Liver (tissue), 8 donors: ENCODE measurements at regions not wholly inside any gene's neighbourhood (a gene's known extent, or its start where the extent isn't known, plus 50 kb on each side); places are given as distances from the start of the nearest gene placed in this dataset.

ENCODE experiments used
- DNase-seq: peaks from one replicate; pipeline ENCODE4 v3.0.0-alpha.2; 2017; ENCODE audit warnings: low spot score
- H3K27ac ChIP-seq, 2 donors: one replicate each; pipeline ENCODE4 v1.7.0; 2013; ENCODE audit warnings: inconsistent platforms in 2 of 2, low read length in 2 of 2, control low read depth in 1 of 2, low read depth in 1 of 2, mild to moderate bottlenecking in 1 of 2
- H3K27me3 ChIP-seq, 4 donors: one replicate each; pipeline versions ENCODE4 v1.6.1 to v1.7.0; 2013; ENCODE audit warnings: low read length in 3 of 4, inconsistent platforms in 1 of 4, mild to moderate bottlenecking in 1 of 4, moderate library complexity in 1 of 4; ENCODE audit not compliant: control insufficient read depth in 4 of 4, insufficient read depth in 4 of 4
- H3K36me3 ChIP-seq, 4 donors: one replicate each; pipeline versions ENCODE4 v1.6.1 to v1.7.0; 2013; ENCODE audit warnings: low read length in 3 of 4, mild to moderate bottlenecking in 3 of 4, low read depth in 1 of 4, moderate library complexity in 1 of 4; ENCODE audit not compliant: control insufficient read depth in 4 of 4, insufficient read depth in 3 of 4
- H3K4me1 ChIP-seq, 4 donors: one replicate each; pipeline versions ENCODE4 v1.6.1 to v1.7.0; 2013; ENCODE audit warnings: low read length in 3 of 4, mild to moderate bottlenecking in 3 of 4, moderate library complexity in 1 of 4; ENCODE audit not compliant: control insufficient read depth in 4 of 4, insufficient read depth in 4 of 4
- H3K4me3 ChIP-seq, 3 donors: one replicate each; pipeline versions ENCODE4 v1.6.1 to v1.7.0; 2013; ENCODE audit warnings: low read length in 3 of 3, control low read depth in 1 of 3, low read depth in 1 of 3, mild to moderate bottlenecking in 1 of 3
- H3K9ac ChIP-seq, 2 donors: one replicate each; pipeline ENCODE4 v1.7.0; 2013; ENCODE audit warnings: low read length in 2 of 2, mild to moderate bottlenecking in 2 of 2, moderate library complexity in 2 of 2, control low read depth in 1 of 2, low read depth in 1 of 2
- H3K9me3 ChIP-seq, 4 donors: one replicate each; pipeline versions ENCODE4 v1.6.1 to v1.7.0; 2013; ENCODE audit warnings: low read length in 3 of 4; ENCODE audit not compliant: control insufficient read depth in 4 of 4
- ATF3 ChIP-seq: IDR thresholded peaks from 2 replicates; pipeline ENCODE4 v1.6.1; 2016; ENCODE audit warnings: antibody characterized with exemption
- CTCF ChIP-seq: fragments of 150-350 bp; IDR thresholded peaks from 2 replicates; pipeline ENCODE4 v1.5.1; 2017; ENCODE audit warnings: improper control_type of control experiment, low read depth, low read length; ENCODE audit not compliant: missing input control
- FOXA2 ChIP-seq: IDR thresholded peaks from 2 replicates; pipeline ENCODE4 v1.6.1; 2016; ENCODE audit warnings: antibody characterized with exemption
- GABPA ChIP-seq, 2 donors: IDR thresholded peaks in 1 of 2; conservative IDR thresholded peaks in 1 of 2; 2 replicates each; pipeline ENCODE4 v1.6.1; 2016; ENCODE audit warnings: antibody characterized with exemption in 2 of 2, mild to moderate bottlenecking in 1 of 2, moderate library complexity in 1 of 2
- HNF4G ChIP-seq: IDR thresholded peaks from 2 replicates; pipeline ENCODE4 v1.6.1; 2016; ENCODE audit warnings: antibody characterized with exemption
- NR2F2 ChIP-seq: IDR thresholded peaks from 2 replicates; pipeline ENCODE4 v1.6.1; 2016; ENCODE audit warnings: antibody characterized with exemption
- RAD21 ChIP-seq, 2 donors: IDR thresholded peaks; 2 replicates each; pipeline ENCODE4 v1.6.1; 2016; ENCODE audit warnings: antibody characterized with exemption in 2 of 2, mild to moderate bottlenecking in 2 of 2
- RXRA ChIP-seq, 2 donors: IDR thresholded peaks; 2 replicates each; pipeline ENCODE4 v1.6.1; 2017 to 2018; ENCODE audit warnings: antibody characterized with exemption in 2 of 2, mild to moderate bottlenecking in 1 of 2
- SP1 ChIP-seq: IDR thresholded peaks from 2 replicates; pipeline ENCODE4 v1.6.1; 2018; ENCODE audit warnings: antibody characterized with exemption, mild to moderate bottlenecking
- TAF1 ChIP-seq: conservative IDR thresholded peaks from 2 replicates; pipeline ENCODE4 v1.6.1; 2016; ENCODE audit warnings: antibody characterized with exemption, mild to moderate bottlenecking
- YY1 ChIP-seq: IDR thresholded peaks from 2 replicates; pipeline ENCODE4 v1.6.1; 2016; ENCODE audit warnings: antibody characterized with exemption, mild to moderate bottlenecking
- WGBS: extraction: QIAGEN DNeasy Blood & Tissue Kit; methylation state at CpG from one replicate; pipeline ENCODE4 v1.1.7; 2013; 5-methylcytosine and 5-hydroxymethylcytosine counted together
- donor health status: healthy.
- donor health status: healthy.
- donor health status: healthy.
- donor health status: healthy.
- donor health status: healthy.

GRCh38 chr1:68320349-68320748 lies 88.0 kb upstream of the WLS start:
- peaks cover 0 to 2% (median 0%) of the 10 kb centered on the region in 4 donors for H3K4me1 ChIP-seq
- DNase-seq, result no peak
- H3K27ac ChIP-seq, result no peak overlapping the region
- no peaks in the 10 kb centered on the region for H3K27me3 ChIP-seq
- no peak for TF ChIP-seq HNF4G
- TF ChIP-seq SP1, result no peak
- no peak for TF ChIP-seq CTCF
- no peak for TF ChIP-seq NR2F2
- no peak for TF ChIP-seq RXRA (IDR thresholded peaks at IDR 0.05)
- no peak overlapping the region for H3K4me3 ChIP-seq
- 87% methylated on average over 4 of the region's 4 CpGs for WGBS
- H3K36me3 ChIP-seq, result no peaks in the 10 kb centered on the region
- H3K9ac ChIP-seq, result no peak overlapping the region
- H3K9me3 ChIP-seq, result no peaks in the 10 kb centered on the region

- H3K36me3 ChIP-seq, result no peaks in the 10 kb centered on the region
- no peak overlapping the region for H3K9ac ChIP-seq
- no peaks in the 10 kb centered on the region for H3K27me3 ChIP-seq
- DNase-seq, result no peak
- no peak overlapping the region for H3K4me3 ChIP-seq
- H3K27ac ChIP-seq, result no peak overlapping the region
- peaks cover 0 to 2% (median 0%) of the 10 kb centered on the region in 4 donors for H3K4me1 ChIP-seq
- WGBS, result 75% methylated on average over 5 of the region's 5 CpGs
- H3K9me3 ChIP-seq, result no peaks in the 10 kb centered on the region
- TF ChIP-seq YY1 (no peak), TAF1 (no peak), RAD21 (IDR thresholded peaks at IDR 0.05) (no peak)
Measured at GRCh38 chr1:68319907-68320306, 87.6 kb upstream of the WLS start.

- no peak for DNase-seq
- Histone ChIP-seq H3K36me3 (no peaks in the 10 kb centered on the region), H3K27me3 (no peaks in the 10 kb centered on the region), H3K4me1 (peaks cover 0 to 2% (median 0%) of the 10 kb centered on the region in 4 donors), H3K27ac (no peak overlapping the region), H3K9me3 (no peaks in the 10 kb centered on the region), H3K4me3 (no peak overlapping the region), H3K9ac (no peak overlapping the region)
- 93% methylated on average over 2 of the region's 2 CpGs for WGBS
- TF ChIP-seq YY1, result no peak
- TF ChIP-seq RXRA (IDR thresholded peaks at IDR 0.05), result no peak
- TF ChIP-seq TAF1, result no peak
- TF ChIP-seq FOXA2, result no peak
Measured at GRCh38 chr1:68317543-68317942, 85.2 kb upstream of the WLS start.

GRCh38 chr1:68314151-68314780 lies 81.9 kb upstream of the WLS start:
- H3K27ac ChIP-seq, result no peak overlapping the region
- 45% methylated on average over 3 of the region's 3 CpGs for WGBS
- no peak overlapping the region for H3K9ac ChIP-seq

More at GRCh38 chr1:68314151-68314780, 81.9 kb upstream of the WLS start:
- DNase-seq, result no peak
- no peaks in the 10 kb centered on the region for H3K9me3 ChIP-seq
- H3K36me3 ChIP-seq, result no peaks in the 10 kb centered on the region
- no peak for TF ChIP-seq NR2F2
- TF ChIP-seq GABPA (IDR thresholded peaks at IDR 0.05 in 1 of 2, conservative IDR thresholded peaks at IDR 0.05 in 1 of 2), result no peak
- TF ChIP-seq ATF3, result no peak
- no peak overlapping the region for H3K4me3 ChIP-seq
- H3K4me1 ChIP-seq, result no peaks in the 10 kb centered on the region
- no peaks in the 10 kb centered on the region for H3K27me3 ChIP-seq
